Thoracic aorta (tissue), 2 donors: ENCODE measurements at regions not wholly inside any gene's neighbourhood (a gene's known extent, or its start where the extent isn't known, plus 50 kb on each side); places are given as distances from the start of the nearest gene placed in this dataset.

ENCODE experiments used
- ATAC-seq: fragments of 150-250 bp; one replicate; pipeline ENCODE4 v1.8.0; 2017; ENCODE audit warnings: low read depth; ENCODE audit not compliant: insufficient number of reproducible peaks, low FRiP score
- DNase-seq: peaks from one replicate; pipeline ENCODE4 v3.0.0-alpha.2; 2020; ENCODE audit warnings: low spot score
- H3K27ac ChIP-seq, 2 donors: fragments of 200-600 bp; sonication (generic); 1 replicate in 1 of 2; 2 replicates in 1 of 2; pipeline ENCODE4 v1.5.1; 2016; ENCODE audit warnings: mild to moderate bottlenecking in 2 of 2, moderate library complexity in 2 of 2
- H3K27me3 ChIP-seq: fragments of 200-600 bp; sonication (generic); replicated peaks from 2 replicates; pipeline ENCODE4 v1.6.0; 2016; ENCODE audit warnings: mild to moderate bottlenecking; ENCODE audit not compliant: insufficient read depth
- H3K36me3 ChIP-seq: fragments of 200-600 bp; sonication (generic); one replicate; pipeline ENCODE4 v1.5.1; 2016
- H3K4me1 ChIP-seq, 2 donors: fragments of 200-600 bp; sonication (generic); 1 replicate in 1 of 2; 2 replicates in 1 of 2; pipeline versions ENCODE4 v1.5.1 to v1.6.0; 2016; ENCODE audit warnings: low read depth in 2 of 2, mild to moderate bottlenecking in 1 of 2; ENCODE audit not compliant: control insufficient read depth in 1 of 2
- H3K4me3 ChIP-seq: fragments of 200-600 bp; sonication (generic); 2 replicates; pipeline ENCODE4 v1.5.1; 2016; ENCODE audit warnings: mild to moderate bottlenecking
- H3K9me3 ChIP-seq: fragments of 200-600 bp; sonication (generic); 2 replicates; pipeline ENCODE4 v1.5.1; 2016
- TF ChIP-seq, protein P1 (sequence below): fragments of 200-600 bp; sonication (generic); IDR thresholded peaks from one replicate; pipeline ENCODE4 v1.5.1; 2019; ENCODE audit warnings: antibody characterized with exemption

DNA sequence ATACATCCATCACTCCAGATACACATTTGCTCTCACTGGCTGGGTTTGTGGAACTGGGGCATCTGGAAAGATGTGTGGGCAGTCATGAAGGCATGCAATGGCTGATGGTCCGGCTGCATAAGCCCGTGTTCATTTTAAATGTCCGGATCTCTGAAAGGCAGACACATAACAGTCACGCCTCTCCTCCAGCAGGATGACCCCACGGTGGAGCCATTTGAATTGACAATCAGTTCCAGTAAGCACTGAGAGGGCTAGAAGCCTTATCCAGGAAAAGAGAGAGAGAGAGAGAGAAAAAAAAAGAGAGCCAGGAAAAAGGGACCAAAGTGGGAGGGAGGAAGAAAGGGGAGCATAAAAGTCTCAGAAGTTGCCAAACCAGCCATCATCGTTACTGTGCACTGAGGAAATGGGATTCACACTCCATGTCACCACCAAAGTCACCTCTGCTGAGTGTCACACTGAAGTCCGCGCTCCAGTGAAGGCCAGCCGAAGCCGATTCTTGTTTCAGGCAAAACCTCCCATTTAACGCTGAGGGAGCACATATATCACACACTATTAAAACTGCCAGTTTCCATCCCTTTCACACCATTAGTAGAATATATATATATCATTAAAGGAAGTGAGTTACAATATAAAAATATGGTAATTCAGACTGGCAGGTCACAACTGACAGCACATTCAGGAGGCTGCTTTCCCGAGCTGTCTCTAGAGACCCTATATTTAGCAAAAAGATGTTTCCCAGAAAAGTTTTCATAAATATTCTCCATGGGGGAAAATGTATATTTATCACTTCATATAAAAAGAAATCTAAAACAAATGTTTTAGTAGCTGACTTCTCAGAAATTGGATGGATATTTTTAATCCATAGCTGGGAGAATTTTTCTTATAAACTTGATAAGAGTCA lies 142.0 kb downstream of the ACTR3 start:
- Histone ChIP-seq H3K4me1 (no peaks in the 10 kb centered on the region), H3K9me3 (no peaks in the 10 kb centered on the region), H3K27me3 (no peaks in the 10 kb centered on the region), H3K4me3 (no peak overlapping the region), H3K27ac (no peak overlapping the region), H3K36me3 (no peaks in the 10 kb centered on the region)
- no peak for ATAC-seq
- DNase-seq: no peak
- TF ChIP-seq, protein P1, sequence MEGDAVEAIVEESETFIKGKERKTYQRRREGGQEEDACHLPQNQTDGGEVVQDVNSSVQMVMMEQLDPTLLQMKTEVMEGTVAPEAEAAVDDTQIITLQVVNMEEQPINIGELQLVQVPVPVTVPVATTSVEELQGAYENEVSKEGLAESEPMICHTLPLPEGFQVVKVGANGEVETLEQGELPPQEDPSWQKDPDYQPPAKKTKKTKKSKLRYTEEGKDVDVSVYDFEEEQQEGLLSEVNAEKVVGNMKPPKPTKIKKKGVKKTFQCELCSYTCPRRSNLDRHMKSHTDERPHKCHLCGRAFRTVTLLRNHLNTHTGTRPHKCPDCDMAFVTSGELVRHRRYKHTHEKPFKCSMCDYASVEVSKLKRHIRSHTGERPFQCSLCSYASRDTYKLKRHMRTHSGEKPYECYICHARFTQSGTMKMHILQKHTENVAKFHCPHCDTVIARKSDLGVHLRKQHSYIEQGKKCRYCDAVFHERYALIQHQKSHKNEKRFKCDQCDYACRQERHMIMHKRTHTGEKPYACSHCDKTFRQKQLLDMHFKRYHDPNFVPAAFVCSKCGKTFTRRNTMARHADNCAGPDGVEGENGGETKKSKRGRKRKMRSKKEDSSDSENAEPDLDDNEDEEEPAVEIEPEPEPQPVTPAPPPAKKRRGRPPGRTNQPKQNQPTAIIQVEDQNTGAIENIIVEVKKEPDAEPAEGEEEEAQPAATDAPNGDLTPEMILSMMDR: no peak

DNA sequence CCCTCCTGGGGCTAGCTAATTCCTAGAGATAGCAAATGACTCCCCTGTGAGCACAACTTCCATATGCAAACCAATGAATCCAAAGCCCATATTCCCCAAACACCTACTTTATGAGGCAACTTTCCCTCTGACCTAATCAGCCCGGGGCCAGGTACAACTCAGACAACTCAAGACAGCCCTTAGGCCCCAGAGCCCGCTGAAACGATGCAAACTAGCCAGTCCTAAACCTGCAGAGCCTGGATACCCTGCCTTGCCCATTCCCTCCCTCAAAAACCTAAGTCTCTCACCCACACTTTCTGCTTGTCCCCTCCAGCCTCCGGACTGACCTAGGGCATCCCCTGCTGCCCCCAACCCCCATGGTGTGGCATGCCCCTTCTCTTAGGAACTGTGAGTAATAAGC lies 142.8 kb downstream of the ACTR3 start:
- Histone ChIP-seq H3K27me3 (no peaks in the 10 kb centered on the region), H3K36me3 (no peaks in the 10 kb centered on the region), H3K4me3 (no peak overlapping the region), H3K9me3 (no peaks in the 10 kb centered on the region), H3K4me1 (no peaks in the 10 kb centered on the region), H3K27ac (no peak overlapping the region)
- DNase-seq (no peak), ATAC-seq (no peak)
- TF ChIP-seq, protein P1: no peak

DNA sequence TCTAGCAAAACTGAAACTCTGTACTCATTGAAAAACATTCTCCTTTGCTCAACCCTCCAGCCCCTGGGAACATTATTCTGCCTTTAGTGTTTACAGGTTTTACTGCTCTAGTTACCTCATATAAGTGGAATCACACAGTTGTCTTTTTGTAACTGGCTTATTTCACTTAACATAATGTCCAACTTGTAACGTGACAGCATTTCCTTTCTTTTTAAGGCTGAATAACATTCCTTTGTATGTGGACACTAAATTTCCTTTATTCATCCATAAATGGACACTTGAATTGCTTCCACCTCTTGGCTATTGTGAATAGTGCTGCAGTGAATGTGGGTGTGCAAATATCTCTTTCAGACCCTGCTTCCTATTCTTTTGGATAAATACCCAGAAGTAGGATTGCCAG lies 144.9 kb downstream of the ACTR3 start:
- TF ChIP-seq, protein P1: no peak

DNA sequence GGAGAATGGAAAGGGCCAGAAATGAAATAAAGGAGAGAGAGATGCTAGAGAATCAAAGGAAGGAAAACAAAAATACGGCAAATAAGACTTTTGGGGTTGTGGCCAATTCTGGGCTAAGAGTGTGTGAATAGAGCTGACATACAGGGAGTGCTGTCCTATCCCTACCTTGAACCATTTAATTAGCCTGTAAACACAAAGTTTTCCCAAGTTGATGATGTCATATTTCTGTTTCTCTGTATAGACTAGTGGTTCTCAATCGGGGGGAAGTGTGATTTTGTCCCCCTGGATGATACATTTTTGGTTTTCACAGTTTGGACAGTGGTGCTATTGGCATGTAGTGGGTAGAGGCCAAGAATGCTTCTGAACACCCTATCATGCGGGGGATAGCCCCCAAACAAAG lies 148.8 kb downstream of the ACTR3 start:
- Histone ChIP-seq H3K27ac (no peak overlapping the region), H3K4me3 (no peak overlapping the region), H3K27me3 (no peaks in the 10 kb centered on the region), H3K9me3 (no peaks in the 10 kb centered on the region), H3K4me1 (no peaks in the 10 kb centered on the region), H3K36me3 (no peaks in the 10 kb centered on the region)
- TF ChIP-seq, protein P1: no peak
- ATAC-seq (no peak), DNase-seq (no peak)

More for the DNA sequence above, 144.9 kb downstream of the ACTR3 start:
- no peaks in the 10 kb centered on the region for H3K9me3 ChIP-seq
- ATAC-seq: no peak
- H3K4me3 ChIP-seq: no peak overlapping the region
- no peaks in the 10 kb centered on the region for H3K27me3 ChIP-seq
- H3K4me1 ChIP-seq: no peaks in the 10 kb centered on the region
- H3K27ac ChIP-seq: no peak overlapping the region
- no peak for DNase-seq
- H3K36me3 ChIP-seq: no peaks in the 10 kb centered on the region

DNA sequence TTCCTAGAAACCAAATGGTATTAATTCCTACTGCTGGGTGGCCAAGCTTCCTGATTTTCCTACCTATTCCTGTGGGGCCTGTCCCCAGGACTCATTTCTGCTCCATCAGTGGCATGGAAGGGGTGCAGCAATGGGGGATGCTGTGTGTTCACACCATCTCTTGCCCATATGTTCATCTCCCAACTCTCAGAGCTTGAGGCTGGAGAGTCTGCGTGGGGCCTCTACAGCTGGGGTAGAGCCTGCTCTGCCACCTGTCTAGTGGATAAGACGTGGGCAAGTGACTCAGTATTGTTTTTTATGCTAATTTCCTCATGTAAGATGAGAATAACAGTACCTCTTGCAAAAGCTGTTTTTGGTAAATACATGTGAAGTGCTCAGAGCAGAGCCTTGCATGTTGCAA lies 149.8 kb downstream of the ACTR3 start:
- TF ChIP-seq, protein P1: no peak
- Histone ChIP-seq H3K4me1 (no peaks in the 10 kb centered on the region), H3K27ac (no peak overlapping the region), H3K4me3 (no peak overlapping the region), H3K36me3 (no peaks in the 10 kb centered on the region), H3K27me3 (no peaks in the 10 kb centered on the region), H3K9me3 (no peaks in the 10 kb centered on the region)
- DNase-seq (no peak), ATAC-seq (no peak)
